ENCODE measurements at regions not wholly inside any gene's neighbourhood (a gene's known extent, or its start where the extent isn't known, plus 50 kb on each side); places are given as distances from the start of the nearest gene placed in this dataset.
"Not testable (repeated sequence)": the region's sequence is repeated elsewhere in the genome, so short reads cannot be mapped to it uniquely, and the experiment has no call there.

GRCh38 chr22:22697377-22698117, 53.1 kb downstream of the GGTLC2 start:
- Histone ChIP-seq H3K9me3 (ENCODE audit: control insufficient read depth, low read depth, low read length) (no peaks in the 10 kb centered on the region), H3K4me1 (ENCODE audit: control insufficient read depth, low read depth, low read length) (no peaks in the 10 kb centered on the region), H3K27ac (ENCODE audit: low read length) (no peak overlapping the region), H3K9ac (ENCODE audit: low read length) (no peak overlapping the region), H3K4me3 (ENCODE audit: low read length) (no peak overlapping the region), H3K27me3 (ENCODE audit: control insufficient read depth, insufficient read depth, low read length) (peaks cover 64% of the 10 kb centered on the region), H3K36me3 (ENCODE audit: control insufficient read depth, low read depth, low read length) (no peaks in the 10 kb centered on the region)

GRCh38 chr22:22698263-22698750, 53.9 kb downstream of the GGTLC2 start:
- H3K27ac ChIP-seq (ENCODE audit: low read length) = no peak overlapping the region
- no peak overlapping the region for H3K9ac ChIP-seq (ENCODE audit: low read length)
- H3K4me3 ChIP-seq (ENCODE audit: low read length) = no peak overlapping the region
- peaks cover 60% of the 10 kb centered on the region for H3K27me3 ChIP-seq (ENCODE audit: control insufficient read depth, insufficient read depth, low read length)
- no peaks in the 10 kb centered on the region for H3K4me1 ChIP-seq (ENCODE audit: control insufficient read depth, low read depth, low read length)
- no peaks in the 10 kb centered on the region for H3K9me3 ChIP-seq (ENCODE audit: control insufficient read depth, low read depth, low read length)
- no peaks in the 10 kb centered on the region for H3K36me3 ChIP-seq (ENCODE audit: control insufficient read depth, low read depth, low read length)

GRCh38 chr22:22700631-22701030, 56.2 kb downstream of the GGTLC2 start:
- no peaks in the 10 kb centered on the region for H3K4me1 ChIP-seq (ENCODE audit: control insufficient read depth, low read depth, low read length)
- H3K27ac ChIP-seq (ENCODE audit: low read length) = no peak overlapping the region
- H3K27me3 ChIP-seq (ENCODE audit: control insufficient read depth, insufficient read depth, low read length) = peaks cover 65% of the 10 kb centered on the region
- H3K9me3 ChIP-seq (ENCODE audit: control insufficient read depth, low read depth, low read length) = no peaks in the 10 kb centered on the region
- H3K36me3 ChIP-seq (ENCODE audit: control insufficient read depth, low read depth, low read length) = no peaks in the 10 kb centered on the region
- no peak overlapping the region for H3K4me3 ChIP-seq (ENCODE audit: low read length)
- no peak overlapping the region for H3K9ac ChIP-seq (ENCODE audit: low read length)

GRCh38 chr22:22701557-22701956, 57.1 kb downstream of the GGTLC2 start:
- not testable (repeated sequence) for H3K36me3 ChIP-seq (ENCODE audit: control insufficient read depth, low read depth, low read length); H3K4me1 ChIP-seq (ENCODE audit: control insufficient read depth, low read depth, low read length); H3K9me3 ChIP-seq (ENCODE audit: control insufficient read depth, low read depth, low read length); H3K4me3 ChIP-seq (ENCODE audit: low read length); H3K9ac ChIP-seq (ENCODE audit: low read length); H3K27ac ChIP-seq (ENCODE audit: low read length)
- H3K27me3 ChIP-seq (ENCODE audit: control insufficient read depth, insufficient read depth, low read length) = peaks cover 67% of the 10 kb centered on the region

- Histone ChIP-seq H3K27me3 (ENCODE audit: control insufficient read depth, insufficient read depth, low read length) (peaks cover 75% of the 10 kb centered on the region), H3K4me1 (ENCODE audit: control insufficient read depth, low read depth, low read length) (no peaks in the 10 kb centered on the region), H3K9me3 (ENCODE audit: control insufficient read depth, low read depth, low read length) (no peaks in the 10 kb centered on the region), H3K36me3 (ENCODE audit: control insufficient read depth, low read depth, low read length) (no peaks in the 10 kb centered on the region), H3K27ac (ENCODE audit: low read length) (no peak overlapping the region), H3K4me3 (ENCODE audit: low read length) (no peak overlapping the region), H3K9ac (ENCODE audit: low read length) (no peak overlapping the region)
Observed at GRCh38 chr22:22702237-22703202, 58.1 kb downstream of the GGTLC2 start.

GRCh38 chr22:22703203-22703570, 58.8 kb downstream of the GGTLC2 start:
- no peak overlapping the region for H3K27ac ChIP-seq (ENCODE audit: low read length)
- H3K27me3 ChIP-seq (ENCODE audit: control insufficient read depth, insufficient read depth, low read length) = peaks cover 80% of the 10 kb centered on the region
- H3K4me3 ChIP-seq (ENCODE audit: low read length) = no peak overlapping the region
- H3K36me3 ChIP-seq (ENCODE audit: control insufficient read depth, low read depth, low read length) = no peaks in the 10 kb centered on the region
- H3K9ac ChIP-seq (ENCODE audit: low read length) = no peak overlapping the region
- no peaks in the 10 kb centered on the region for H3K9me3 ChIP-seq (ENCODE audit: control insufficient read depth, low read depth, low read length)
- no peaks in the 10 kb centered on the region for H3K4me1 ChIP-seq (ENCODE audit: control insufficient read depth, low read depth, low read length)

- Histone ChIP-seq H3K4me3 (ENCODE audit: low read length) (no peak overlapping the region), H3K9me3 (ENCODE audit: control insufficient read depth, low read depth, low read length) (no peaks in the 10 kb centered on the region), H3K4me1 (ENCODE audit: control insufficient read depth, low read depth, low read length) (no peaks in the 10 kb centered on the region), H3K27ac (ENCODE audit: low read length) (no peak overlapping the region), H3K9ac (ENCODE audit: low read length) (no peak overlapping the region), H3K36me3 (ENCODE audit: control insufficient read depth, low read depth, low read length) (no peaks in the 10 kb centered on the region), H3K27me3 (ENCODE audit: control insufficient read depth, insufficient read depth, low read length) (peaks cover 81% of the 10 kb centered on the region)
Observed at GRCh38 chr22:22703715-22704114, 59.3 kb downstream of the GGTLC2 start.

GRCh38 chr22:22704156-22704946, 59.9 kb downstream of the GGTLC2 start:
- H3K9ac ChIP-seq (ENCODE audit: low read length) = no peak overlapping the region
- no peak overlapping the region for H3K27ac ChIP-seq (ENCODE audit: low read length)
- H3K36me3 ChIP-seq (ENCODE audit: control insufficient read depth, low read depth, low read length) = no peaks in the 10 kb centered on the region
- no peaks in the 10 kb centered on the region for H3K4me1 ChIP-seq (ENCODE audit: control insufficient read depth, low read depth, low read length)
- H3K27me3 ChIP-seq (ENCODE audit: control insufficient read depth, insufficient read depth, low read length) = peaks cover 86% of the 10 kb centered on the region
- no peak overlapping the region for H3K4me3 ChIP-seq (ENCODE audit: low read length)
- no peaks in the 10 kb centered on the region for H3K9me3 ChIP-seq (ENCODE audit: control insufficient read depth, low read depth, low read length)

GRCh38 chr22:22705328-22706100, 61.1 kb downstream of the GGTLC2 start:
- no peaks in the 10 kb centered on the region for H3K9me3 ChIP-seq (ENCODE audit: control insufficient read depth, low read depth, low read length)
- no peak overlapping the region for H3K9ac ChIP-seq (ENCODE audit: low read length)
- no peaks in the 10 kb centered on the region for H3K4me1 ChIP-seq (ENCODE audit: control insufficient read depth, low read depth, low read length)
- H3K4me3 ChIP-seq (ENCODE audit: low read length) = no peak overlapping the region
- H3K27ac ChIP-seq (ENCODE audit: low read length) = no peak overlapping the region
- peaks cover 80% of the 10 kb centered on the region for H3K27me3 ChIP-seq (ENCODE audit: control insufficient read depth, insufficient read depth, low read length)
- H3K36me3 ChIP-seq (ENCODE audit: control insufficient read depth, low read depth, low read length) = no peaks in the 10 kb centered on the region

GRCh38 chr22:22706253-22706915, 62.0 kb downstream of the GGTLC2 start:
- Histone ChIP-seq H3K9me3 (ENCODE audit: control insufficient read depth, low read depth, low read length) (no peaks in the 10 kb centered on the region), H3K4me3 (ENCODE audit: low read length) (no peak overlapping the region), H3K36me3 (ENCODE audit: control insufficient read depth, low read depth, low read length) (no peaks in the 10 kb centered on the region), H3K27me3 (ENCODE audit: control insufficient read depth, insufficient read depth, low read length) (peaks cover 79% of the 10 kb centered on the region), H3K9ac (ENCODE audit: low read length) (no peak overlapping the region), H3K27ac (ENCODE audit: low read length) (no peak overlapping the region), H3K4me1 (ENCODE audit: control insufficient read depth, low read depth, low read length) (no peaks in the 10 kb centered on the region)
